Natural killer cell (primary cell): ENCODE measurements at regions not wholly inside any gene's neighbourhood (a gene's known extent, or its start where the extent isn't known, plus 50 kb on each side); places are given as distances from the start of the nearest gene placed in this dataset.
"Not testable (repeated sequence)": the region's sequence is repeated elsewhere in the genome, so short reads cannot be mapped to it uniquely, and the experiment has no call there.

ENCODE experiments used
- ATAC-seq, 3 donors: fragments of 150-1000 bp in 2 of 3; fragments of 200-7000 bp in 1 of 3; cut with Tn5 transposase; 1 replicate in 1 of 3; 2 replicates in 2 of 3; pipeline ENCODE4 v1.10.0; 2021; ENCODE audit warnings: mild to moderate bottlenecking in 2 of 3, moderate library complexity in 2 of 3
- DNase-seq, 2 donors: peaks; one replicate each; pipeline versions ENCODE4 v3.0.0 to v3.0.0-alpha.2; 2013 to 2021; ENCODE audit warnings: mixed read lengths in 1 of 2
- H3K27ac ChIP-seq: one replicate; pipeline ENCODE4 v1.5.1; 2013; ENCODE audit warnings: mild to moderate bottlenecking, low read length
- H3K27me3 ChIP-seq: one replicate; pipeline ENCODE4 v1.6.1; 2013; ENCODE audit warnings: low read length; ENCODE audit not compliant: control insufficient read depth, insufficient read depth
- H3K36me3 ChIP-seq: one replicate; pipeline ENCODE4 v1.6.1; 2013; ENCODE audit warnings: low read length; ENCODE audit not compliant: control insufficient read depth, insufficient read depth
- H3K4me1 ChIP-seq: one replicate; pipeline ENCODE4 v1.6.1; 2013; ENCODE audit warnings: low read length; ENCODE audit not compliant: control insufficient read depth, insufficient read depth
- H3K4me3 ChIP-seq: one replicate; pipeline ENCODE4 v1.5.1; 2013; ENCODE audit warnings: low read length
- H3K9me3 ChIP-seq: one replicate; pipeline ENCODE4 v1.6.1; 2013; ENCODE audit warnings: low read length; ENCODE audit not compliant: control insufficient read depth, insufficient read depth
- H3K27ac Mint-ChIP-seq, 2 donors: one replicate each; pipeline ENCODE4 v1.8.0; 2022; ENCODE audit warnings: mild to moderate bottlenecking in 2 of 2, mixed read lengths in 2 of 2, moderate library complexity in 1 of 2
- H3K27me3 Mint-ChIP-seq, 2 donors: one replicate each; pipeline ENCODE4 v1.8.0; 2022; ENCODE audit warnings: low read depth in 2 of 2, mixed read lengths in 2 of 2
- H3K36me3 Mint-ChIP-seq: one replicate; pipeline ENCODE4 v1.8.0; 2022; ENCODE audit warnings: mixed read lengths
- H3K4me1 Mint-ChIP-seq, 2 donors: one replicate each; pipeline ENCODE4 v1.8.0; 2022; ENCODE audit warnings: mixed read lengths in 2 of 2
- H3K4me3 Mint-ChIP-seq: one replicate; pipeline ENCODE4 v1.8.0; 2022; ENCODE audit warnings: mild to moderate bottlenecking, moderate library complexity, mixed read lengths
- H3K9me3 Mint-ChIP-seq, 2 donors: one replicate each; pipeline ENCODE4 v1.8.0; 2022; ENCODE audit warnings: mixed read lengths in 2 of 2
- CTCF ChIP-seq: fragments of 200-600 bp; IDR thresholded peaks from one replicate; pipeline ENCODE4 v1.8.0; 2022; ENCODE audit warnings: antibody characterized with exemption
- WGBS: methylation state at CpG from one replicate; pipeline ENCODE4 v1.1.7; 2013; ENCODE audit warnings: missing lambda C conversion rate; ENCODE audit not compliant: insufficient coverage; 5-methylcytosine and 5-hydroxymethylcytosine counted together
- intact Hi-C: fragments of 100-400 bp; cut with micrococcal nuclease; formaldehyde crosslinking; loops from one replicate; pipeline ENCODE4 v1.14.2; 2022

GRCh38 chr6:6826961-6827360 lies 238.4 kb downstream of the LY86 start:
- Mint-ChIP-seq H3K27me3 (peaks cover 6 to 11% of the 10 kb centered on the region in 2 donors), H3K27ac (no peak overlapping the region), H3K9me3 (no peaks in the 10 kb centered on the region), H3K4me1 (peaks cover 12 to 18% of the 10 kb centered on the region in 2 donors), H3K36me3 (no peaks in the 10 kb centered on the region), H3K4me3 (no peak overlapping the region)
- TF ChIP-seq CTCF: no peak
- no peak for ATAC-seq
- no peak overlapping the region for H3K27ac ChIP-seq
- intact Hi-C loops: no loop called here
- H3K4me3 ChIP-seq: no peak overlapping the region
- DNase-seq: no peak
- no peaks in the 10 kb centered on the region for H3K9me3 ChIP-seq
- H3K36me3 ChIP-seq: no peaks in the 10 kb centered on the region
- H3K27me3 ChIP-seq: no peaks in the 10 kb centered on the region
- WGBS: 78% methylated on average over 10 of the region's 10 CpGs
- peaks cover 42% of the 10 kb centered on the region for H3K4me1 ChIP-seq

DNA sequence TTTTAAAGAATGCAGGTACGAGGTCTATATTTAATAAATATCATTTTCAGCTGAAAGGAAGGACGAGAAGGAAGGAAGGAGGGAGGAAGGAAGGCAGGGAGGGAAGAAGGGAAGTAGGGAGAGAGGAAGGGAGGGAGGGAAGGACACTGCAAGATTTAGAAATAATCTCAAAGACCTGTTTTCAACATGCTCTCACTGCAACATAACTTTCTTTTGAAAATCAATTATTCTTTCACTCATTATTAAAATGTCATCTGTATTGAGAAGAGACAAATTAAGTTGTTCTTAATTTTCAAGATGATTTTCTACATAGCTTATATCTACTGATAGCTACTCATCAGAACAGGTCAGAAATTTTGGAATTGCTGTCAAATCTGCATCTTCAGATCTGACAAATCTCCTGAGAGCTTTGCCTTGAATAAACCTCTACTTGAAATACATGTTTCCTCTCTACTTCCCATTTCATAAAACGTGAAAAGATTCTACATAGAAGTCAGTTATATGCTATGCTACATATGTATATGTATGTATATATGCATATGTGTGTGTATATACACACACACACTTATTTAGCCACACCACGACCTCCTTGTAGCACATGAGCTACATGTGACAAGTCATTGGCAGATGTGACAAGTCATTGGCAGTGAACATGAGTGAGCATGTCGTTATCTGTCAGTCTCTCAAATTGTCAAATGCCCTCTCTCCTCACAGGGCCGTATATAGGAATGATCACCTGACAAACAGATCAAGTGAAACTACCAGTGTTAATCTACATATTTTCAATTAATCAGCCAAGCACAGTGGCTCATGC lies 241.6 kb downstream of the LY86 start:
- Histone ChIP-seq H3K36me3 (no peaks in the 10 kb centered on the region), H3K27me3 (peaks cover 3% of the 10 kb centered on the region), H3K9me3 (no peaks in the 10 kb centered on the region), H3K4me1 (peaks cover 24% of the 10 kb centered on the region), H3K4me3 (no peak overlapping the region), H3K27ac (no peak overlapping the region)
- WGBS: 79% methylated on average over 4 of the region's 6 CpGs
- ATAC-seq (no peak), DNase-seq (no peak)
- Mint-ChIP-seq H3K4me3 (no peak overlapping the region), H3K27ac (no peak overlapping the region), H3K4me1 (peaks cover 12 to 16% of the 10 kb centered on the region in 2 donors), H3K27me3 (peaks cover 3 to 14% of the 10 kb centered on the region in 2 donors), H3K36me3 (no peaks in the 10 kb centered on the region), H3K9me3 (no peaks in the 10 kb centered on the region)
- intact Hi-C loops: no loop called here
- no peak for TF ChIP-seq CTCF

- DNase-seq, ATAC-seq, H3K9me3 ChIP-seq, H3K9me3 Mint-ChIP-seq, H3K36me3 ChIP-seq, H3K27me3 ChIP-seq, intact Hi-C loops, H3K27ac Mint-ChIP-seq, H3K4me3 Mint-ChIP-seq, H3K4me3 ChIP-seq, H3K27ac ChIP-seq, H3K27me3 Mint-ChIP-seq, H3K36me3 Mint-ChIP-seq: not testable (repeated sequence)
- peaks cover 19% of the 10 kb centered on the region for H3K4me1 ChIP-seq
- H3K4me1 Mint-ChIP-seq: peaks cover 12 to 14% of the 10 kb centered on the region in 2 donors
These were observed 242.2 kb downstream of the LY86 start for GRCh38 chr6:6830686-6831063.

- TF ChIP-seq CTCF: no peak
- peaks cover 2% of the 10 kb centered on the region for H3K4me1 ChIP-seq
- no peak overlapping the region for H3K4me3 Mint-ChIP-seq
- 89% methylated on average over 4 of the region's 4 CpGs for WGBS
- no peak overlapping the region for H3K4me3 ChIP-seq
- no peaks in the 10 kb centered on the region for H3K9me3 ChIP-seq
- intact Hi-C loops: no loop called here
- no peaks in the 10 kb centered on the region for H3K9me3 Mint-ChIP-seq
- H3K36me3 ChIP-seq: no peaks in the 10 kb centered on the region
- no peak overlapping the region for H3K27ac ChIP-seq
- no peaks in the 10 kb centered on the region for H3K36me3 Mint-ChIP-seq
- H3K27me3 ChIP-seq: peaks cover 3% of the 10 kb centered on the region
- H3K27ac Mint-ChIP-seq: no peak overlapping the region
- DNase-seq (no peak), ATAC-seq (no peak)
- peaks cover 0 to under 1% of the 10 kb centered on the region in 2 donors for H3K4me1 Mint-ChIP-seq
- peaks cover 0 to 6% of the 10 kb centered on the region in 2 donors for H3K27me3 Mint-ChIP-seq
These were observed 243.9 kb downstream of the LY86 start for GRCh38 chr6:6832439-6832838.
